GM19238 (cell line): ENCODE measurements at regions not wholly inside any gene's neighbourhood (a gene's known extent, or its start where the extent isn't known, plus 50 kb on each side); places are given as distances from the start of the nearest gene placed in this dataset.
"Not testable (repeated sequence)": the region's sequence is repeated elsewhere in the genome, so short reads cannot be mapped to it uniquely, and the experiment has no call there.

Source experiments
- DNase-seq: peaks from one replicate; pipeline ENCODE4 v3.0.0; 2011; ENCODE audit warnings: low spot score; ENCODE audit not compliant: insufficient read length

DNA sequence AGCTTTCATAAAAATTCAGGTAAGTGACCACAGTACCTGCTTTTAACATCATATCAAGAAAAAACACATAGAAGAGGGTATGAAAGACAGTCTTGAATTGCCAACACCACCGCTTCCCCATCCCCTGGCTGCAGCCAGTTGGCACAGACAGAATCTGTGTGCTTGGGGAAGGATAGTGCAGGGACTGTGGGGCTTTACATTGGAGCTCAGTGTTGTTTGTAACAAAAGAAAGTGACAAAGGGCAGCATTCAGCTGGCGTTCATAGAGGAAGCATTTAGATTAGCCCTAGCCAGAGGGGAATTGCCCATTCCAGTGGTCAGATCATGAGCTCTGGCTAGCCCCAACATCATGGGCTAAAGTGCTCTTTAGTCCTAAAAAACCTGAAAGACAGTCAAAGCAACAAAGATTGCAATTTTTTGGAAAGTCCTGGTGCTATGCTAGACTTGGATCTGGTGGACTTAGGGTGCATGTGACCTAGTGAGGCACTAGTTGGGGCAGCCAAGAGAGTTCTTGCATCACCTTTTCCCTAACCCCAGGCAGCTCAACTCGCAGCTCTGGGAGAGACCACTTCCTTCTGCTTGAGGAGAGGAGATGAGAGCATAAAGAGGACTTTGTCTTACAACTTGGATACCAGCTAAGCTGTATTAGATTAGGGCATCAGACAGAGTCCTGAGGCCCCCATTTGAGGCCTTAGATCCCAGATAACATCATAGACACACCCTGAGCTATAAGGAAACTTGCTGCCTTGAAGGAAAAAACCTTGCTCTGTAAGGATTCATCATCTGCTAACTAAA is 1602.4 kb upstream of the ADGRL3 start:
- DNase-seq: no peak

DNA sequence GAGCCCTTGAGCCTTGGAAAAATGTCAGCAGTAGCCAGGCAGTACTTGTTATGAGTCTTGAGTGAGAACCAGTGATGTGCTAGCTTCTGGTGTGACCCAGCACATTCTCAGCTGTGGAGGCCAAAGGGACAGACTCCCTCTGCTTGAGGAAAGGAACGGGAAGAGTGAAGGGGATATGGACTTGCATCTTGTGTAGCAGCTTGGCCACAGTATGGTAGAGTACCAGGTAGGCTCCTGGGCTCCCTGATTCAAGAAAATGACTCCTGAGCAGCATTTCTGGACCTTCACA is 1601.9 kb upstream of the ADGRL3 start:
- DNase-seq: no peak

DNA sequence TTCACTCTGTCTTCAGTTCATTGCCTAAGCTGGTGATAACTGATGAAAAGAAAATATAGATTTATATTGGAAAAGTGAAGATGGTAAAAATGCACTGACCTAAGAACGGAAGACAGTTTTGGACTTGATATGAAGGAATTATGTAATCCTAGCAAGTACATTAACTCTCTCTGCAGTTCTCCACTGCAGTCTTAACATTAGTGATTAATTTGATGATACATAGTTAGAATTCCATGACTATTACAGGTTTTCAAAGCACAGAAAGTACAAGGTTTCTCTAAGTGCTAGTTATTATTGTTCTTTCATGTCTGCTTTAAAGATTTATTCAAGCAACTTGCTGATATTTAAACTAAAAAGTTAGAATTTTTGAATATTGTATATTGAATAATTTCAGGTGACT is 1591.7 kb upstream of the ADGRL3 start:
- DNase-seq: no peak

- no peak for DNase-seq
Measured at GRCh38 chr4:59612235-59612634, 1587.9 kb upstream of the ADGRL3 start.

GRCh38 chr4:59615316-59615715 is 1584.8 kb upstream of the ADGRL3 start:
- DNase-seq: no peak

GRCh38 chr4:59629348-59629747 is 1570.8 kb upstream of the ADGRL3 start:
- no peak for DNase-seq

GRCh38 chr4:59630235-59630634 is 1569.9 kb upstream of the ADGRL3 start:
- no peak for DNase-seq

GRCh38 chr4:59630922-59631321 is 1569.2 kb upstream of the ADGRL3 start:
- DNase-seq: no peak

DNA sequence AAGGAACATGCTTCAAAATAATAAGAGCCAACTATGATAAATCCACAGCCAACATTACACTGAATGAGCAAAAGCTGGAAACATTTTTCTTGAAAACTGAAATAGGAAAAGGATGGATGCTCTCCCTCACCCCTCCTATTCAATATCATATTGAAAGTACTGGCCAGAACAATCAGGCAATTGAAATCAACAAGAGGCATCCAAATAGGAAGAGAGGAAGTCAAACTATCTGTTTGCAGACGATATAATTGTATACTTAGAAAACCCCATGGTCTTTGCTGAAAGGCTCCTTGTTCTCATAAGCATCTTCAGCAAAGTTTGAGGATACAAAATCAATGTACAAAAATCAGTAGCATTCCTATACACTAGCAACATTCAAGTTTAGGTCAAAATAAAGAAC is 1562.5 kb upstream of the ADGRL3 start:
- DNase-seq: no peak

- DNase-seq: no peak
Measured at GRCh38 chr4:59643682-59644081, 1556.4 kb upstream of the ADGRL3 start.

GRCh38 chr4:59644765-59645164 is 1555.4 kb upstream of the ADGRL3 start:
- DNase-seq: no peak

DNA sequence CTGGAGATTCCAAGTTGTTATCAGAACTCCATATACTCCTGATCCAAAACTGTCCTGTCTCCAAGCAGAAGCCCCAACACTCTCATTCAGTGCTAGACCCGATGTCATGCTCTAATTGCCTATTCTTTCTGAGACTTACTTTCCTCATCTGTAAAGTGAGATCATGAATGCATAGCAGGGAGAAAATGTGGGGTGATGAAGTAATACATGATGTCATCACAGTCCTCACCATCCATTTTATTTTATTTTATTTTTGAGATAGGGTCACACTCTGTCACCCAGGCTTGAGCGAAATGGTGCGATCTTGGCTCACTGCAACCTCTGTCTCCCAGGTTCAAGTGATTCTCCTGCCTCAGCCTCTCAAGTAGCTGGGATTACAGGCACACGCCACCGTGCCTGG is 1554.0 kb upstream of the ADGRL3 start:
- no peak for DNase-seq

- no peak for DNase-seq
Measured at GRCh38 chr4:59647011-59647410, 1553.1 kb upstream of the ADGRL3 start.

- DNase-seq: no peak
Measured at GRCh38 chr4:59647500-59647899, 1552.6 kb upstream of the ADGRL3 start.

GRCh38 chr4:59650861-59651260 is 1549.3 kb upstream of the ADGRL3 start:
- no peak for DNase-seq

- DNase-seq: no peak
Measured at GRCh38 chr4:59655996-59656395, 1544.1 kb upstream of the ADGRL3 start.

GRCh38 chr4:59664771-59665170 is 1535.4 kb upstream of the ADGRL3 start:
- no peak for DNase-seq

DNA sequence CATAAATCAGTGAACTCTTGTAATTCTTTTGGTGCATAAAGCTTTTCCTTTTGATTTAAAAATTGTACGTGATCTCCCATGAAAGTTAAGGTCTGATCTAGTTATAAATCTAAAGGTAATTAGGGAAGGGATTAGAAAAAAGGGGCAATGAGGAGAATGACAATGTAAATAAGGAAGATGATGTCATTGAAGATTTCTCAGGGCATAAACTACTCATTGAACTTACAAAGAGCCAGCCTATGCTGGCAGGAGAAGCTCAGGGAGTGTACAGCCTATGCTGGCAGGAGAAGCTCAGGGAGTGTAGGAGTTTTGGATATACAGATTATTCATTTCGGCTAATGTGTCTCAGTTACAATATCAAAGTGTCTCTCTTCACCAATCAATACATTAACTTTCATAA is 1533.5 kb upstream of the ADGRL3 start:
- no peak for DNase-seq

DNA sequence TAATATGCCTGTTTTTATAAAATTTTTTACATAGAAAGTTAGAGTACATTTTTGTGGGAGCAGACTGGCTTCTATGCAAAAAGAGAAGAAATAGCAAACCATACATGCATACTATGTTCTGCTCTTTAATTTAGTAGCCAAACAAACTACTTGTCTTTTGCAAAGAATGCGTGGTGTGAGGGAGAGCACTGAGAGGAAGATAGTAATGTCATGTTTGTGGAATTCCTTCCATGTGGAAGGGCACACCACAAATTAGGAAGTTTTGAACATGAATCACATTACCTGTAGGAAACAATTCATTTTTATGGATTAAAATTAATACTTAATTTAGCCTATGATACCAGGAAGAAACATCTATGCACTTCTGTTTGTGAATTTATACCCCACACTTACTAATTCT is 1529.1 kb upstream of the ADGRL3 start:
- no peak for DNase-seq

- DNase-seq: no peak
Measured at GRCh38 chr4:59676389-59676788, 1523.7 kb upstream of the ADGRL3 start.

DNA sequence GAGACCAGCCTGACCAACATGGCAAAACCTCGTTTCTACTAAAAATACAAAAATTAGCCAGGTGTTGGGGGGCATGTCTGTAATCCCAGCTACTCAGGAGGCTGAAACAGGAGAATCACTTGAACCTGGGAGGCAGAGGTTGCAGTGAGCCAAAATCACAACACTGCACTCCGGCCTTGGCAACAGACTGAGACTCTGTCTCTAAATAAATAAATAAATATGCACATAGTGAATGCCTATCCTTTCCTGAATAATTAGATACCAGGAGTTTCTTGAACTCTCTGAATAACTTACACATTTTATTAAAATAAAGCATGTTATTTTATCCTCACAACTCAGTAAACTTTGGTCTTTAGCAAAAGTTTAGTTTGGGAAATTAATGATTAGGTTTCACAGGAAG is 1523.1 kb upstream of the ADGRL3 start:
- DNase-seq: not testable (repeated sequence)

GRCh38 chr4:59685626-59686025 is 1514.5 kb upstream of the ADGRL3 start:
- no peak for DNase-seq

DNA sequence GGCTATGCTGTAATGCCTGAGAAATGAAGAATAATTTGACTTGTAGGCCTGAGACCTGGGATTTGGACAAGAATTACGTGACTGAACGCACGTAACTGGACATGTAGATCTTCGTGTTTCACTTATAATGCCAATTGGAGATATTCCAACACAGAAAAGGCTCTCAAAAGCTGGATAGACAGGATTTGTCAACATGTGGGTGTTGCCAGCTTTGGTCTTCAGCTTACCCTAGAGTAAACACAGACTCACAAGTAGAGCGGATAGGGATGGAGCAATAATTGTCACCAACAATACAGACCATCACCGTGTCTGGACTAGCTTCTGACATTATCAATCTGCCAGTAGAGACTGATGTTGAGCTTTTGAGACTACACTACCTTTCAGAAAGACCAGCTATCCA is 1511.0 kb upstream of the ADGRL3 start:
- no peak for DNase-seq
